ENCODE measurements at regions not wholly inside any gene's neighbourhood (a gene's known extent, or its start where the extent isn't known, plus 50 kb on each side); places are given as distances from the start of the nearest gene placed in this dataset.

- no peaks in the 10 kb centered on the region for H3K9me3 ChIP-seq (ENCODE audit: low read length)
- no peak overlapping the region for H3K27ac ChIP-seq (ENCODE audit: low read length)
- H3K4me3 ChIP-seq (ENCODE audit: low read length): no peak overlapping the region
- H3K79me2 ChIP-seq (replicated peaks; ENCODE audit: insufficient read depth, low read length): no peaks in the 10 kb centered on the region
- H4K20me1 ChIP-seq (ENCODE audit: insufficient read depth): no peaks in the 10 kb centered on the region
- no peaks in the 10 kb centered on the region for H3K9me2 ChIP-seq (ENCODE audit: insufficient read depth, low read length)
- no peak overlapping the region for H2AFZ ChIP-seq (ENCODE audit: low read depth, low read length)
- no peaks in the 10 kb centered on the region for H3K27me3 ChIP-seq (ENCODE audit: insufficient read depth, low read depth, low read length)
- no peak for TF ChIP-seq EZH2 (IDR thresholded peaks at IDR 0.05; ENCODE audit: borderline replicate concordance, insufficient read depth, low read length, poor library complexity, severe bottlenecking)
- TF ChIP-seq, protein P1, sequence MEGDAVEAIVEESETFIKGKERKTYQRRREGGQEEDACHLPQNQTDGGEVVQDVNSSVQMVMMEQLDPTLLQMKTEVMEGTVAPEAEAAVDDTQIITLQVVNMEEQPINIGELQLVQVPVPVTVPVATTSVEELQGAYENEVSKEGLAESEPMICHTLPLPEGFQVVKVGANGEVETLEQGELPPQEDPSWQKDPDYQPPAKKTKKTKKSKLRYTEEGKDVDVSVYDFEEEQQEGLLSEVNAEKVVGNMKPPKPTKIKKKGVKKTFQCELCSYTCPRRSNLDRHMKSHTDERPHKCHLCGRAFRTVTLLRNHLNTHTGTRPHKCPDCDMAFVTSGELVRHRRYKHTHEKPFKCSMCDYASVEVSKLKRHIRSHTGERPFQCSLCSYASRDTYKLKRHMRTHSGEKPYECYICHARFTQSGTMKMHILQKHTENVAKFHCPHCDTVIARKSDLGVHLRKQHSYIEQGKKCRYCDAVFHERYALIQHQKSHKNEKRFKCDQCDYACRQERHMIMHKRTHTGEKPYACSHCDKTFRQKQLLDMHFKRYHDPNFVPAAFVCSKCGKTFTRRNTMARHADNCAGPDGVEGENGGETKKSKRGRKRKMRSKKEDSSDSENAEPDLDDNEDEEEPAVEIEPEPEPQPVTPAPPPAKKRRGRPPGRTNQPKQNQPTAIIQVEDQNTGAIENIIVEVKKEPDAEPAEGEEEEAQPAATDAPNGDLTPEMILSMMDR (IDR thresholded peaks at IDR 0.05; ENCODE audit: poor library complexity, severe bottlenecking): no peak
- no peak for TF ChIP-seq SMC3 (conservative IDR thresholded peaks at IDR 0.05; ENCODE audit: poor library complexity)
- TF ChIP-seq EP300 (conservative IDR thresholded peaks at IDR 0.05; ENCODE audit: poor library complexity, severe bottlenecking): no peak
- H3K36me3 ChIP-seq (ENCODE audit: insufficient read depth, low read length): no peaks in the 10 kb centered on the region
- no peak overlapping the region for H3K4me2 ChIP-seq (ENCODE audit: low read length)
- H3K9ac ChIP-seq (ENCODE audit: low read length): no peak overlapping the region
- no peaks in the 10 kb centered on the region for H3F3A ChIP-seq (ENCODE audit: insufficient read depth, low read length, poor library complexity, severe bottlenecking)
Observed at GRCh38 chr2:234218266-234219045, 168.0 kb downstream of the SPP2 start.

DNA sequence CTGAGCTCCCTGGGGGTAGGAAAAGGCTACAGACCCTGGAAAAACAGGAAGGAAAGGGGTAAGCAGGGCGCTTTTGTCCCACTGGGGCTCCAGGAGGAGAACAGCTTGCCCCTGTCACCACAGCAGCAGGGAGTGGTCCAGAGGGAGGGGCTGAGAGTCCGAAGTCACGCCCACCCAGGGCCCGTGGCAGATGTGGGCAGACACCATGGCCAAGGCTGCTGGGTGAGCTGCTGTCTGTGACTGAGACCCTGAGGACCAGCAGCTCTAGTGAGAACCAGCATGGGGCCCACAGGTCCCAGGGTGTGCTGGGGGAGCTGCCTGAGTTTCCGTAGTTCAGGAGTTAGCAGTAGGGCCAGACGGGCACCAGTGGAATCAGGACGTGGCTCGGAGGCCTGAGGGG, 162.0 kb downstream of the SPP2 start:
- Histone ChIP-seq H3K9ac (ENCODE audit: low read length) (no peak overlapping the region), H3K27ac (ENCODE audit: low read length) (no peak overlapping the region), H3K9me3 (ENCODE audit: low read length) (no peaks in the 10 kb centered on the region), H4K20me1 (ENCODE audit: insufficient read depth) (no peaks in the 10 kb centered on the region), H3K36me3 (ENCODE audit: insufficient read depth, low read length) (no peaks in the 10 kb centered on the region), H3K79me2 (replicated peaks; ENCODE audit: insufficient read depth, low read length) (no peaks in the 10 kb centered on the region), H3K27me3 (ENCODE audit: insufficient read depth, low read depth, low read length) (no peaks in the 10 kb centered on the region), H3K4me2 (ENCODE audit: low read length) (no peak overlapping the region), H2AFZ (ENCODE audit: low read depth, low read length) (no peak overlapping the region), H3K9me2 (ENCODE audit: insufficient read depth, low read length) (no peaks in the 10 kb centered on the region), H3F3A (ENCODE audit: insufficient read depth, low read length, poor library complexity, severe bottlenecking) (no peaks in the 10 kb centered on the region), H3K4me3 (ENCODE audit: low read length) (no peak overlapping the region)
- no peak for TF ChIP-seq RAD21 (conservative IDR thresholded peaks at IDR 0.05)
- TF ChIP-seq POLR2AphosphoS5 (IDR thresholded peaks at IDR 0.05): no peak
- no peak for TF ChIP-seq MXI1 (conservative IDR thresholded peaks at IDR 0.05; ENCODE audit: poor library complexity, severe bottlenecking)
- TF ChIP-seq REST (IDR thresholded peaks at IDR 0.05; ENCODE audit: borderline replicate concordance): no peak
- no peak for TF ChIP-seq EZH2 (IDR thresholded peaks at IDR 0.05; ENCODE audit: borderline replicate concordance, insufficient read depth, low read length, poor library complexity, severe bottlenecking)
- TF ChIP-seq SMC3 (conservative IDR thresholded peaks at IDR 0.05; ENCODE audit: poor library complexity): no peak
- no peak for TF ChIP-seq TAF1 (IDR thresholded peaks at IDR 0.05; ENCODE audit: low read depth)
- no peak for TF ChIP-seq EP300 (conservative IDR thresholded peaks at IDR 0.05; ENCODE audit: poor library complexity, severe bottlenecking)
- TF ChIP-seq, protein P1 (IDR thresholded peaks at IDR 0.05; ENCODE audit: poor library complexity, severe bottlenecking): no peak
